ENCODE measurements at regions not wholly inside any gene's neighbourhood (a gene's known extent, or its start where the extent isn't known, plus 50 kb on each side); places are given as distances from the start of the nearest gene placed in this dataset.

GRCh38 chr15:46713045-46713444 lies 1004.3 kb upstream of the SEMA6D start:
- TF ChIP-seq POLR2A (IDR thresholded peaks at IDR 0.05; ENCODE audit: low read depth, low read length): no peak
- no peak for TF ChIP-seq TAF1 (IDR thresholded peaks at IDR 0.05; ENCODE audit: low read depth, low read length)
